GM04503 (cell line): ENCODE measurements at regions not wholly inside any gene's neighbourhood (a gene's known extent, or its start where the extent isn't known, plus 50 kb on each side); places are given as distances from the start of the nearest gene placed in this dataset.
"Not testable (repeated sequence)": the region's sequence is repeated elsewhere in the genome, so short reads cannot be mapped to it uniquely, and the experiment has no call there.

ENCODE experiments used
- DNase-seq: peaks from one replicate; pipeline ENCODE4 v3.0.0-alpha.2; 2012; ENCODE audit warnings: low read depth

GRCh38 chr6:71360556-71361335 lies 72.1 kb downstream of the OGFRL1 start:
- DNase-seq: not testable (repeated sequence)

GRCh38 chr6:71364889-71365542 lies 76.4 kb downstream of the OGFRL1 start:
- DNase-seq: no peak

- no peak for DNase-seq
Measured at GRCh38 chr6:71367756-71368155, 79.1 kb downstream of the OGFRL1 start.

- DNase-seq: no peak
Measured at GRCh38 chr6:71368284-71368683, 79.7 kb downstream of the OGFRL1 start.

GRCh38 chr6:71371559-71371958 lies 82.9 kb downstream of the OGFRL1 start:
- no peak for DNase-seq

GRCh38 chr6:71373943-71374342 lies 85.3 kb downstream of the OGFRL1 start:
- no peak for DNase-seq

- DNase-seq: no peak
Measured at GRCh38 chr6:71375676-71376075, 87.1 kb downstream of the OGFRL1 start.

GRCh38 chr6:71376830-71377229 lies 88.2 kb downstream of the OGFRL1 start:
- DNase-seq: no peak

GRCh38 chr6:71383476-71383875 lies 94.9 kb downstream of the OGFRL1 start:
- DNase-seq: no peak

GRCh38 chr6:71383901-71384489 lies 95.4 kb downstream of the OGFRL1 start:
- no peak for DNase-seq

- no peak for DNase-seq
Measured at GRCh38 chr6:71385111-71385822, 96.7 kb downstream of the OGFRL1 start.

GRCh38 chr6:71386215-71386614 lies 97.6 kb downstream of the OGFRL1 start:
- no peak for DNase-seq

- DNase-seq: no peak
Measured at GRCh38 chr6:71387179-71387578, 98.6 kb downstream of the OGFRL1 start.

GRCh38 chr6:71388068-71388744 lies 99.6 kb downstream of the OGFRL1 start:
- no peak for DNase-seq

- DNase-seq: no peak
Measured at GRCh38 chr6:71388856-71389527, 100.4 kb downstream of the OGFRL1 start.

- DNase-seq: no peak
Measured at GRCh38 chr6:71391126-71391525, 102.5 kb downstream of the OGFRL1 start.

- no peak for DNase-seq
Measured at GRCh38 chr6:71392276-71392675, 103.7 kb downstream of the OGFRL1 start.

- no peak for DNase-seq
Measured at GRCh38 chr6:71393471-71393870, 104.9 kb downstream of the OGFRL1 start.

- peak; percentile 55 for DNase-seq
Measured at GRCh38 chr6:71393981-71394432, 105.4 kb downstream of the OGFRL1 start.

- DNase-seq: no peak
Measured at GRCh38 chr6:71394926-71395325, 106.3 kb downstream of the OGFRL1 start.

GRCh38 chr6:71395731-71396409 lies 107.3 kb downstream of the OGFRL1 start:
- no peak for DNase-seq
